DMS153 treated with DMSO at 0.1 percent for 48 hours (cell line): ENCODE measurements at regions not wholly inside any gene's neighbourhood (a gene's known extent, or its start where the extent isn't known, plus 50 kb on each side); places are given as distances from the start of the nearest gene placed in this dataset.

Experiments
- DNase-seq: peaks from one replicate; lab custom pipeline; 2025; ENCODE audit not compliant: unreplicated experiment; lab: John Stamatoyannopoulos, UW

GRCh38 chr14:34138175-34138574 lies 187.3 kb upstream of the EGLN3 start:
- no peak for DNase-seq

GRCh38 chr14:34137001-34137745 lies 186.3 kb upstream of the EGLN3 start:
- no peak for DNase-seq

GRCh38 chr14:34135492-34135891 lies 184.6 kb upstream of the EGLN3 start:
- no peak for DNase-seq

GRCh38 chr14:34134484-34134883 lies 183.6 kb upstream of the EGLN3 start:
- no peak for DNase-seq

- DNase-seq: no peak
Measured at GRCh38 chr14:34129927-34130552, 179.2 kb upstream of the EGLN3 start.

- no peak for DNase-seq
Measured at GRCh38 chr14:34128665-34129064, 177.8 kb upstream of the EGLN3 start.

GRCh38 chr14:34126586-34126985 lies 175.7 kb upstream of the EGLN3 start:
- DNase-seq: no peak

- DNase-seq: no peak
Measured at GRCh38 chr14:34124585-34124984, 173.7 kb upstream of the EGLN3 start.

- no peak for DNase-seq
Measured at GRCh38 chr14:34122650-34123049, 171.8 kb upstream of the EGLN3 start.

- no peak for DNase-seq
Measured at GRCh38 chr14:34122081-34122480, 171.2 kb upstream of the EGLN3 start.

- no peak for DNase-seq
Measured at GRCh38 chr14:34120185-34120977, 169.5 kb upstream of the EGLN3 start.

GRCh38 chr14:34119107-34119858 lies 168.4 kb upstream of the EGLN3 start:
- DNase-seq: no peak

GRCh38 chr14:34113991-34114390 lies 163.1 kb upstream of the EGLN3 start:
- no peak for DNase-seq

- no peak for DNase-seq
Measured at GRCh38 chr14:34113005-34113511, 162.2 kb upstream of the EGLN3 start.

- DNase-seq: no peak
Measured at GRCh38 chr14:34111953-34112352, 161.1 kb upstream of the EGLN3 start.

- no peak for DNase-seq
Measured at GRCh38 chr14:34111505-34111904, 160.6 kb upstream of the EGLN3 start.

- DNase-seq: no peak
Measured at GRCh38 chr14:34110531-34110930, 159.7 kb upstream of the EGLN3 start.

- no peak for DNase-seq
Measured at GRCh38 chr14:34107441-34107840, 156.6 kb upstream of the EGLN3 start.

- no peak for DNase-seq
Measured at GRCh38 chr14:34106310-34106709, 155.4 kb upstream of the EGLN3 start.

GRCh38 chr14:34104489-34105397 lies 153.9 kb upstream of the EGLN3 start:
- no peak for DNase-seq
